Astrocyte of the cerebellum (primary cell): ENCODE measurements at regions not wholly inside any gene's neighbourhood (a gene's known extent, or its start where the extent isn't known, plus 50 kb on each side); places are given as distances from the start of the nearest gene placed in this dataset.

Experiments
- DNase-seq: peaks from one replicate; pipeline ENCODE4 v3.0.0-alpha.2; 2011; ENCODE audit warnings: low read depth
- H3K4me3 ChIP-seq: 2 replicates; pipeline ENCODE4 v1.5.1; 2011; ENCODE audit warnings: mild to moderate bottlenecking, low read depth, low read length, moderate library complexity
- CTCF ChIP-seq: IDR thresholded peaks from 2 replicates; pipeline ENCODE4 v1.5.1; 2012; ENCODE audit warnings: low read length, low read depth, moderate library complexity, mild to moderate bottlenecking; ENCODE audit errors: missing control alignments
- in situ Hi-C: cut with HindIII; loops from 2 replicates; pipeline ENCODE4 v1.10.0; 2017; ENCODE audit warnings: low sequenced_read_pairs

DNA sequence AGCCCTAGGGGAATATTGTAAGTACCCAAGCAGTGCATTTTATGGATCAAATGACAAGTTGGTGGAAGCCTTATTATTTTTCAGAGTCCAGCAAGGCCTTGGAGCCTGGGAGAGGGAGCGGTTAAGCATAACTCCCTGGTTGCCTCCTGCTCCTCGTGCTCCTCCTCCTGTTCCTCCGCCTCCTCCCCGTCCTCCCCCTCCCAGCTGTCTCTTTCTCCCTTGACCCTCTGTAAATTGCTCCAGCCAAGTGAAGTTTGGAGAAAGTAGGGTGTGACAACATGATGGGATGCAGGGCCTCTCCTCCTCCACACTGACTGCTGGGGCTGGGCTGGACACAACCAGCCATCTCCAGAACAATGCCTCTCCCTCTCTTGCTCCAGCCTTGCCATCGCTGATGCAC lies 586.9 kb downstream of the CCDC171 start:
- no peak for TF ChIP-seq CTCF
- in situ Hi-C loops = no loop called here
- no peak for DNase-seq
- no peak overlapping the region for H3K4me3 ChIP-seq

DNA sequence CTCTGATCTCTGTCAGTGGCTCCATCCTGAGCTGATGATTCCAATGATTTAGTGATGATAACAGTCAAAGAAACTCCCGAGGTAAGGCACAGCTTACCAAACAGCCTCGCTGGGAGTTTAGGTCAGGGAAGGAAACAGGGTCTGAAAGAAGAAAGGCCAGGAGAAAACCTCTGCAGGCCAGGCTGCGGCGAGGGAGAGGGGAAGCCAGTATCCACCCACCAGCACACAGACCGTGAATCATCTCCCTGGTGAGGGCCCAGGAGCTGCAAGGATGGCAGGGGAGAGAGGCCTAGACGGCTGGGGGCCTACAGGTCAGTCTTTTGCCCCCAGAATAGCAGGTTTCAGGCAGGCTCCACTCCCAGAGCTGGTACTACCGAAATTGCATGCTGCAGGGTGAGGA lies 590.5 kb downstream of the CCDC171 start:
- no peak for TF ChIP-seq CTCF
- no peak overlapping the region for H3K4me3 ChIP-seq
- in situ Hi-C loops = no loop called here
- DNase-seq = no peak

GRCh38 chr9:16143947-16144890 lies 591.4 kb downstream of the CCDC171 start:
- no peak overlapping the region for H3K4me3 ChIP-seq
- DNase-seq = no peak
- no peak for TF ChIP-seq CTCF
- in situ Hi-C loops = no loop called here

DNA sequence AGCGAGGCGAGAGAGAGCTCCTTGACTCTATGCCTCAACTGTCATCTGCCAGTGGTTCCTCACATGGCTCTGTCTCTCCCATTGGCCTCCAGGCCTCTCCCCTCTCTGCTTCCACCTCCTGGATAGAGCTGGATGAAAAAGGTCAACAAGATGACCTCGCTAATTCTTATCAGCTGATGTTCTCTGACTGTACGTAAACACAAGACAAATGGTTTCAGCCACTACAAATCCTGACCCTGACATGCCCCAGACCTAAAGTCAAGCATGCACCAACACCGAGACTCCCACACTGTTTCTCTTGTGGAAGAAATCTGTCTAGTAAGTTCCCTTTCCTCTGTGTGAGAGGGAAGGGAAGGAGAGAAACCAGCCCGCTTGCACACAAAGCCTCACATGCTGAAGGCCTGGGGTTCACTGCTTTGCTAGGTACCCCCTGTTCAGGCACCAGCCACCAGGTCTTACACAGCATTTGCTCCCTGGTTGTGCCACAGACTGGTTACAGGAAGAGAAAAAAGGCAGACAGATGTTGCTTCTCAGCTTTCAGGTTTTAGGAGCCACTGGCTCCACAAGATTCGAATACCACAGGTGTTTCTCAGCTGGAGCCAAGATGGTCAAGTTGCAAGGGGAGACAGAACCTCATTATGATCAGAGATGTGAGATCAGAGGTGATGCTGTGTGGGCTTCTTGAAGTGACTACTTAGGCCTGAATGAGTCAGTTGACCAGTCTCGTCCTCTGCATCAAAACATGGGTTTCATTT lies 592.5 kb downstream of the CCDC171 start:
- no peak overlapping the region for H3K4me3 ChIP-seq
- DNase-seq = no peak
- in situ Hi-C loops = no loop called here
- no peak for TF ChIP-seq CTCF

GRCh38 chr9:16147726-16148125 lies 594.9 kb downstream of the CCDC171 start:
- no peak for TF ChIP-seq CTCF
- H3K4me3 ChIP-seq = no peak overlapping the region
- no peak for DNase-seq
- in situ Hi-C loops = no loop called here

DNA sequence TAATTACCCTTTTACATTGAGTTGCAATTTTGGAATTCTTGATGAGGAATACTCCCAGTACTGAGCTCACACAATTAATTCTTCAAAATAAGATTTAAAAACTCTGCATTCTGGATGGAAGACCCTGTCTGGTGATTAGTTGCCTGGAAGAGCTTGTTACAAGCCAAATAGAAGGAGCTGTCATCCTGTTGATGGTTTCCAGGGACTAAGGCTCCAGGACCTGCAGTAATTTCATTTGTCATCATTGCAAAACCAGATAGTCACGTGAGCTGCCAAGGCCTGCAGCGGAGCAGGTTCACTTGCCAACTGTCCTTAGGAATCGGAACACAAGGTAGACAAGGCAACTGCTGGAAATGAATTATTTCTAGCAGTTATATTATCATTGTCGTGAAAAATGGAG lies 597.7 kb downstream of the CCDC171 start:
- no peak for TF ChIP-seq CTCF
- no peak for DNase-seq
- in situ Hi-C loops = no loop called here
- no peak overlapping the region for H3K4me3 ChIP-seq
